ENCODE measurements at regions not wholly inside any gene's neighbourhood (a gene's known extent, or its start where the extent isn't known, plus 50 kb on each side); places are given as distances from the start of the nearest gene placed in this dataset.

DNA sequence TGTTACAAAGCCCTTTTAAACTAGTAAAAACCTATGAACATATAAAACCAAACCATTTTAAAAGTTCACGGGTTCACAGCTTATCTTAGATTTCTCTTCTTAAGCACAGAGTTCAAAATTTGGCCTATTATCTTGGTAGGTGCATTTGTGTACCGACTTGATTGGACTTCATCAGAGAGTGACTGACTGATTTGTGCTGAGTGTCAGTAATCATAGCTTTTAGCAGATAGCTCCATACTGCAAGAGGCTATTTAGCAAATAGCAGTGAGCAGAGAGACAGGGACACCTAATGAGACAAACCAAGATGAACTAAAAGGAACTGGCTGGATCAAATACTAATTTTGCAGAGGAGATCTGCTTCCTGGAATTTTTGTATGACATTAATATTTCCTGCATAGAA is 274.5 kb downstream of the PRR16 start:
- Histone ChIP-seq H3K27ac (ENCODE audit: low read depth in 1 of 3, low read length in 2 of 3) (no peak overlapping the region), H3K27me3 (ENCODE audit: control insufficient read depth in 3 of 3, insufficient read depth in 3 of 3, low read length in 3 of 3) (no peaks in the 10 kb centered on the region), H3K4me1 (ENCODE audit: control insufficient read depth in 3 of 3, insufficient read depth in 2 of 3, low read depth in 1 of 3, low read length in 2 of 3) (no peaks in the 10 kb centered on the region), H3K36me3 (ENCODE audit: control insufficient read depth in 3 of 3, insufficient read depth in 2 of 3, low read depth in 1 of 3, low read length in 3 of 3) (no peaks in the 10 kb centered on the region), H3K9me3 (ENCODE audit: control insufficient read depth in 2 of 2, insufficient read depth in 1 of 2, low read depth in 1 of 2, low read length in 1 of 2) (no peaks in the 10 kb centered on the region), H3K4me3 (ENCODE audit: low read depth in 1 of 3, low read length in 3 of 3) (no peak overlapping the region)
- 40 to 70% (median 41%) methylated on average over 2 of the region's 2 CpGs for WGBS, 3 donors
- FAIRE-seq (no peak), DNase-seq (no peak)

DNA sequence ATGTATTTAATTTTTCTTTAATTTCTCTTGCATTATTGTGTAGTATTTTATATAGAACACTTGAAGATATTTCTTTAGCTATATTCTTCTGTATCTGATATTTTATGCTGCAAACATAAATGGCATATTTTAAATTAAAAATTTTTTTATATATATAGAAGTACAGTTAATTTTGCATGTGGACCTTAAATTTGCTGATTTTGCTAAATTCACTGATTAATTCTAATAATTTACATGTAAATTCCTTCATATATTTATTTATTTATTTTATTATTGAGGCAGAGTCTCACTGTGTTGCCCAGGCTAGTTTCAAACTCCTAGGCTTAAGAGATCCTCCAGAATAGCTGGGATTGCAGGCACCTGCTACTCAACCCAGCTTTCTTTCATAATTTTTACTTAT is 276.9 kb downstream of the PRR16 start:
- H3K27ac ChIP-seq (ENCODE audit: low read depth in 1 of 3, low read length in 2 of 3): no peak overlapping the region
- H3K27me3 ChIP-seq (ENCODE audit: control insufficient read depth in 3 of 3, insufficient read depth in 3 of 3, low read length in 3 of 3): no peaks in the 10 kb centered on the region
- no peak for DNase-seq
- FAIRE-seq: peak; percentile 15
- H3K36me3 ChIP-seq (ENCODE audit: control insufficient read depth in 3 of 3, insufficient read depth in 2 of 3, low read depth in 1 of 3, low read length in 3 of 3): no peaks in the 10 kb centered on the region
- no peaks in the 10 kb centered on the region for H3K4me1 ChIP-seq (ENCODE audit: control insufficient read depth in 3 of 3, insufficient read depth in 2 of 3, low read depth in 1 of 3, low read length in 2 of 3)
- H3K9me3 ChIP-seq (ENCODE audit: control insufficient read depth in 2 of 2, insufficient read depth in 1 of 2, low read depth in 1 of 2, low read length in 1 of 2): no peaks in the 10 kb centered on the region
- H3K4me3 ChIP-seq (ENCODE audit: low read depth in 1 of 3, low read length in 3 of 3): no peak overlapping the region

DNA sequence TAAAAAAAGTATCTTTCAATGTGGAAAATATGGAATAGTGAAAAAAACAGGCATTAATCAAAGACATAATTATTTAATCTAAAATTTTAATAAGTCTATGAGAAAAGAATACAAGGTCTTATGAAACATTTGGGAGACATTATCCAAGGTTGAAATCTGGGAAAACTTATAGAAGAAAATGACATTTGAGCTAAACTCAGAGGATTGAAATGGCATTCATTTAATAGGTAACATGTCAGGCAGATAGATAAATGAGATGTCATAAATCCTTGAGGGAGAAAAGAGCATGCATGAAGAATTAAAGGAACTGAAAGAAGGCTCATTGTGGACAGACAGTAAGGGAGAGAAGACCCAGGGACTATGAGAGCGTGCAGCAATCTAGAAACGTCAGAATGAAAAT is 284.4 kb downstream of the PRR16 start:
- FAIRE-seq (no peak), DNase-seq (no peak)
- no peak overlapping the region for H3K27ac ChIP-seq (ENCODE audit: low read depth in 1 of 3, low read length in 2 of 3)
- no peaks in the 10 kb centered on the region for H3K9me3 ChIP-seq (ENCODE audit: control insufficient read depth in 2 of 2, insufficient read depth in 1 of 2, low read depth in 1 of 2, low read length in 1 of 2)
- no peaks in the 10 kb centered on the region for H3K27me3 ChIP-seq (ENCODE audit: control insufficient read depth in 3 of 3, insufficient read depth in 3 of 3, low read length in 3 of 3)
- no peak overlapping the region for H3K4me3 ChIP-seq (ENCODE audit: low read depth in 1 of 3, low read length in 3 of 3)
- no peaks in the 10 kb centered on the region for H3K36me3 ChIP-seq (ENCODE audit: control insufficient read depth in 3 of 3, insufficient read depth in 2 of 3, low read depth in 1 of 3, low read length in 3 of 3)
- no peaks in the 10 kb centered on the region for H3K4me1 ChIP-seq (ENCODE audit: control insufficient read depth in 3 of 3, insufficient read depth in 2 of 3, low read depth in 1 of 3, low read length in 2 of 3)
- 85 to 92% (median 90%) methylated on average over 2 of the region's 2 CpGs for WGBS, 3 donors

DNA sequence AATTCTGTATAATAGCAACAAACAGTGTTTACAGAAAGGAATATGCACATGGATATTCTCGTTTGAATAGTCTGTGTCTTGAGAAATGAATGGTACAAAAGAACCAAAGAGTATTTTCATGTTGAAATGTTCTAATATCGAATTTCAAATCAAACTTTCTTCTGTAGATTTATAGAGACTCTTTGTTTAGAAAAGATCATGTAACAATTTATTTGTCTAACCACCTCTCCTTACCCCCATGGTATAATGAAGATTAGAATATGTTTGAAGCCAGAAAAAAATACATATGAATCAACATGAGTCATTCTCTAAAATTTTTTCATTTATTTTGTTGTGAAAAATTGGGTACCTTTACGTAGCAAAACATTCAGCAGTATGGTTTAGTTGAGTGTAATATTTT is 285.6 kb downstream of the PRR16 start:
- WGBS, 3 donors: 64 to 73% (median 69%) methylated on average over 3 of the region's 3 CpGs
- H3K9me3 ChIP-seq (ENCODE audit: control insufficient read depth in 2 of 2, insufficient read depth in 1 of 2, low read depth in 1 of 2, low read length in 1 of 2): no peaks in the 10 kb centered on the region
- no peaks in the 10 kb centered on the region for H3K27me3 ChIP-seq (ENCODE audit: control insufficient read depth in 3 of 3, insufficient read depth in 3 of 3, low read length in 3 of 3)
- no peak for FAIRE-seq
- no peak overlapping the region for H3K4me3 ChIP-seq (ENCODE audit: low read depth in 1 of 3, low read length in 3 of 3)
- H3K27ac ChIP-seq (ENCODE audit: low read depth in 1 of 3, low read length in 2 of 3): no peak overlapping the region
- no peaks in the 10 kb centered on the region for H3K36me3 ChIP-seq (ENCODE audit: control insufficient read depth in 3 of 3, insufficient read depth in 2 of 3, low read depth in 1 of 3, low read length in 3 of 3)
- DNase-seq: no peak
- no peaks in the 10 kb centered on the region for H3K4me1 ChIP-seq (ENCODE audit: control insufficient read depth in 3 of 3, insufficient read depth in 2 of 3, low read depth in 1 of 3, low read length in 2 of 3)

DNA sequence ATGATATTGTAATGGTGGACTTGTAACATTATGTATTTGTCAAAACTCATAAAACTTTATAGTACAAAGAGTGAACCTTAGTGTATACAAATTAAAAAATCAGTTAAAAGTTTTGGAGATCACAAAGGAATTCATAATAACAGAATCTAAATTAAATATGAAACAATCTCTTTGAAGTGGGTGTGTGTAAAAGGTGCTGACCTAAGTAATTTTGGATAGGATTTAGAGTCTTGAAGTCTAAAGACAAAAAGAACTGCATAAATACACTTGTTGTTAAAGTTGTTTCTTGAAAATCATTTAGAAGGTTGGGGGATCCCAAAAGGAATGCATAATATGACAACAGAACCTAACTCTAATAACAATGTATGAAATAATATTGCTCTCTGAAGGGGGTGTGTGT is 295.5 kb downstream of the PRR16 start:
- H3K4me3 ChIP-seq (ENCODE audit: low read depth in 1 of 3, low read length in 3 of 3): no peak overlapping the region
- no peaks in the 10 kb centered on the region for H3K4me1 ChIP-seq (ENCODE audit: control insufficient read depth in 3 of 3, insufficient read depth in 2 of 3, low read depth in 1 of 3, low read length in 2 of 3)
- H3K9me3 ChIP-seq (ENCODE audit: control insufficient read depth in 2 of 2, insufficient read depth in 1 of 2, low read depth in 1 of 2, low read length in 1 of 2): peaks cover 0 to 4% of the 10 kb centered on the region in 2 donors
- FAIRE-seq (no peak), DNase-seq (no peak)
- H3K27ac ChIP-seq (ENCODE audit: low read depth in 1 of 3, low read length in 2 of 3): no peak overlapping the region
- H3K27me3 ChIP-seq (ENCODE audit: control insufficient read depth in 3 of 3, insufficient read depth in 3 of 3, low read length in 3 of 3): no peaks in the 10 kb centered on the region
- H3K36me3 ChIP-seq (ENCODE audit: control insufficient read depth in 3 of 3, insufficient read depth in 2 of 3, low read depth in 1 of 3, low read length in 3 of 3): no peaks in the 10 kb centered on the region

DNA sequence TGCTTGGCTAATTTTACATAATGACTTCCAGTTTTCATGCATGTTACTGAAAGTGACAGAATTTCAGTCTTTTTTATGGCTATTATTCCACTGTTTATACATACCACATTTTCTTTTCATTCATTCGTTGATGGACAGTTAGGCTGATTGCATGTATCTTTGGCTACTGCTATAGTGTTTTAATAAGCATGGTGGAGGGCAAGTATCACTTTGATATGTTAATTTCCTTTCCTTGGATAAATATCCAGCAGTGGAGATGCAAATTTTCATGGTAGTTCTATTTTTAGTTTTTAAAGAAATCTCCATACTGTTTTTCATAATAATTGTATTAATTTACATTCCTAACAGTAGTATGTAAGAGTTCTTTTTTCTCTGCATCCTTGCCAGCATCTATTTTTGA is 297.9 kb downstream of the PRR16 start:
- 38 to 55% (median 45%) methylated on average over 1 of the region's 1 CpG for WGBS, 3 donors

DNA sequence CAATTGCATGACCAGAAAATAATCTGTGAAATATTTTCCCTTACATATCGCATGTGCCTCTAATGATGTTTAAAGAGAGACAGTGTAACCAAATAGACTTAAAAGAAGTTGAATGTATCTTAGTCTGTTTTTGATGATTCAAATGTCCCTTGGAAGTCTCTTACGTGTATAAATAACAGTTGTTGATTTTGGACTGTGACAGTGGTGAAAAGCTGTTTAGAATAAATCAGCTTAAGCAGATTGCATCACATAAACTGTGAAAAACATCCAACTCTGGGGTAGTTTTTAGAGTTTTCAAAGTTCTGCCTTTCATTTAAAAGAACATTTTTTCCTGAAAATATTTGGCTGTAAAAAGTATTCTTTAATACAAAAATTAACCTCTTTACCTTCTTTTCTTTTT is 301.1 kb downstream of the PRR16 start:
- Histone ChIP-seq H3K27me3 (ENCODE audit: control insufficient read depth in 3 of 3, insufficient read depth in 3 of 3, low read length in 3 of 3) (no peaks in the 10 kb centered on the region), H3K4me1 (ENCODE audit: control insufficient read depth in 3 of 3, insufficient read depth in 2 of 3, low read depth in 1 of 3, low read length in 2 of 3) (no peaks in the 10 kb centered on the region), H3K27ac (ENCODE audit: low read depth in 1 of 3, low read length in 2 of 3) (no peak overlapping the region), H3K9me3 (ENCODE audit: control insufficient read depth in 2 of 2, insufficient read depth in 1 of 2, low read depth in 1 of 2, low read length in 1 of 2) (no peaks in the 10 kb centered on the region), H3K36me3 (ENCODE audit: control insufficient read depth in 3 of 3, insufficient read depth in 2 of 3, low read depth in 1 of 3, low read length in 3 of 3) (no peaks in the 10 kb centered on the region), H3K4me3 (ENCODE audit: low read depth in 1 of 3, low read length in 3 of 3) (no peak overlapping the region)
- DNase-seq (no peak), FAIRE-seq (no peak)
- 56 to 72% (median 67%) methylated on average over 2 of the region's 2 CpGs for WGBS, 3 donors

More for the DNA sequence above, 297.9 kb downstream of the PRR16 start:
- Histone ChIP-seq H3K4me1 (ENCODE audit: control insufficient read depth in 3 of 3, insufficient read depth in 2 of 3, low read depth in 1 of 3, low read length in 2 of 3) (no peaks in the 10 kb centered on the region), H3K9me3 (ENCODE audit: control insufficient read depth in 2 of 2, insufficient read depth in 1 of 2, low read depth in 1 of 2, low read length in 1 of 2) (no peaks in the 10 kb centered on the region), H3K36me3 (ENCODE audit: control insufficient read depth in 3 of 3, insufficient read depth in 2 of 3, low read depth in 1 of 3, low read length in 3 of 3) (no peaks in the 10 kb centered on the region), H3K27me3 (ENCODE audit: control insufficient read depth in 3 of 3, insufficient read depth in 3 of 3, low read length in 3 of 3) (no peaks in the 10 kb centered on the region), H3K4me3 (ENCODE audit: low read depth in 1 of 3, low read length in 3 of 3) (no peak overlapping the region), H3K27ac (ENCODE audit: low read depth in 1 of 3, low read length in 2 of 3) (no peak overlapping the region)
- FAIRE-seq (no peak), DNase-seq (no peak)

DNA sequence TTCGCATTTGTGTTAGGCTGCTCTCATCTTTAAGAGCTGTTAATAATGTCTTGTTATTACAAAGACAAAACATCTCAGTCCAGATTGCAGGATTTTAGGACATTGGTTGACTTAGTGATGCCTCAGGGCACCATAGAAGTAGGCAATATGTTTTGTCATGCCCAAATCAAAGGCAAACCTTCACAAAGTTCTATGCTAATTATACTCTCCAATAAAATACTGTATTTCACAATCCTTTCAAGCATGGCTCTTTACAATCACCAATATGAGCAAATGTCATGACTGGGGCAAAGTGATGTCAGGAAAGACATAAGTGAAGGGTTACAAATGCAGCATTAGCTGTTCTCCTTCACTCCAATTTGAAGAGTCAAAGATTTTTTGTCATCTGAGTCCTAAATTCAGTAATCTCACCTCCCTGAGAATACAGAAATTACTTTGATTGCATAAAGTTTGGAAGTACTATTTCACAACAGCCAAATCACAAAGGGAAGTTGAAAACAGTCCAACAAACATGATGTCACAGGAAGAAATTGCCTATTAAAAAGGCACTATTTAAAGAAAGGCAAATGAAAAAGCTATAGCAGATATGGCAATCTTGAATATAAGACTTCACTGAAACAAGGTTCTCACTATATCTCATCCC is 303.2 kb downstream of the PRR16 start:
- Histone ChIP-seq H3K36me3 (ENCODE audit: control insufficient read depth in 3 of 3, insufficient read depth in 2 of 3, low read depth in 1 of 3, low read length in 3 of 3) (no peaks in the 10 kb centered on the region), H3K27ac (ENCODE audit: low read depth in 1 of 3, low read length in 2 of 3) (no peak overlapping the region), H3K4me1 (ENCODE audit: control insufficient read depth in 3 of 3, insufficient read depth in 2 of 3, low read depth in 1 of 3, low read length in 2 of 3) (no peaks in the 10 kb centered on the region), H3K4me3 (ENCODE audit: low read depth in 1 of 3, low read length in 3 of 3) (no peak overlapping the region), H3K9me3 (ENCODE audit: control insufficient read depth in 2 of 2, insufficient read depth in 1 of 2, low read depth in 1 of 2, low read length in 1 of 2) (no peaks in the 10 kb centered on the region), H3K27me3 (ENCODE audit: control insufficient read depth in 3 of 3, insufficient read depth in 3 of 3, low read length in 3 of 3) (no peaks in the 10 kb centered on the region)
- FAIRE-seq: no peak
- WGBS, 3 donors: 65 to 87% (median 75%) methylated on average over 1 of the region's 1 CpG
- no peak for DNase-seq

DNA sequence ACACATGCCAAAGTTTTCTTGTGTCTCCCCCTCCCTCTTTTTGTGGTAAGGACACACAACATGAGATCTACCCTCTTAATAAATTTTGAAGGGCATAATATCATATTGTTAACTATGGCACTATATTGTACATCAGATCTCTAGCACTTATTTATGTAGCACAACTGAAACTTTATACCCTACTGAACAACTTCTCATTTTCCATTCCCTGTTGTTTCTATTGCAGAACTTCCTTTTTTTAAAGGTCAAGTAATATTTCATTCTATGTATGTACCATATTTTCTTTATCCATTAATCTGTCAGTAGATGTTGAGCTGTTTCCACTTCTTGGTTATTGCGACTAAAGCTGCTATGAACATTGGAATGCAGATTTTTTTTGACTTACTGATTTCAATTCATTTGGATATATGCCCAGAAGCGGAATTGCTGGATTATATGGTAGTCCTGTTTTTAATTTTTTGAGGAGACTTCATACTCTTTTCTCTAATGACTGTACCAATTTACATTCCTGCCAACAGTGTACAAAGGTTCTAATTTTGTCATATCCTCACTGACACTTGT is 305.3 kb downstream of the PRR16 start:
- no peak for FAIRE-seq
- no peak for DNase-seq
- Histone ChIP-seq H3K4me1 (ENCODE audit: control insufficient read depth in 3 of 3, insufficient read depth in 2 of 3, low read depth in 1 of 3, low read length in 2 of 3) (no peaks in the 10 kb centered on the region), H3K9me3 (ENCODE audit: control insufficient read depth in 2 of 2, insufficient read depth in 1 of 2, low read depth in 1 of 2, low read length in 1 of 2) (no peaks in the 10 kb centered on the region), H3K27me3 (ENCODE audit: control insufficient read depth in 3 of 3, insufficient read depth in 3 of 3, low read length in 3 of 3) (no peaks in the 10 kb centered on the region), H3K36me3 (ENCODE audit: control insufficient read depth in 3 of 3, insufficient read depth in 2 of 3, low read depth in 1 of 3, low read length in 3 of 3) (no peaks in the 10 kb centered on the region), H3K27ac (ENCODE audit: low read depth in 1 of 3, low read length in 2 of 3) (no peak overlapping the region), H3K4me3 (ENCODE audit: low read depth in 1 of 3, low read length in 3 of 3) (no peak overlapping the region)
- 67 to 73% (median 70%) methylated on average over 2 of the region's 2 CpGs for WGBS, 3 donors
